DOHH2 (cell line): ENCODE measurements at regions not wholly inside any gene's neighbourhood (a gene's known extent, or its start where the extent isn't known, plus 50 kb on each side); places are given as distances from the start of the nearest gene placed in this dataset.
"Not testable (repeated sequence)": the region's sequence is repeated elsewhere in the genome, so short reads cannot be mapped to it uniquely, and the experiment has no call there.

Experiments
- CTCF ChIP-seq: fragments of 200-600 bp; sonication (generic); IDR thresholded peaks from one replicate; pipeline ENCODE4 v1.5.1; 2014; ENCODE audit warnings: antibody characterized with exemption, mild to moderate bottlenecking, low read depth, low read length; ENCODE audit not compliant: poor library complexity, severe bottlenecking
- EZH2phosphoT487 ChIP-seq: fragments of 200-600 bp; sonication (generic); IDR thresholded peaks from 2 replicates; pipeline ENCODE4 v1.6.1; 2017; ENCODE audit warnings: borderline replicate concordance, mild to moderate bottlenecking, antibody characterized with exemption, low read length, moderate library complexity, mixed read lengths

- not testable (repeated sequence) for TF ChIP-seq CTCF, EZH2phosphoT487
Measured at GRCh38 chr15:31647337-31647826, 320.7 kb downstream of the KLF13 start.
